HS-5 (cell line): ENCODE measurements at regions not wholly inside any gene's neighbourhood (a gene's known extent, or its start where the extent isn't known, plus 50 kb on each side); places are given as distances from the start of the nearest gene placed in this dataset.
"Not testable (repeated sequence)": the region's sequence is repeated elsewhere in the genome, so short reads cannot be mapped to it uniquely, and the experiment has no call there.

Experiments used
- DNase-seq: peaks from one replicate; pipeline ENCODE4 v3.0.0-alpha.2; 2012; ENCODE audit warnings: low read depth

DNA sequence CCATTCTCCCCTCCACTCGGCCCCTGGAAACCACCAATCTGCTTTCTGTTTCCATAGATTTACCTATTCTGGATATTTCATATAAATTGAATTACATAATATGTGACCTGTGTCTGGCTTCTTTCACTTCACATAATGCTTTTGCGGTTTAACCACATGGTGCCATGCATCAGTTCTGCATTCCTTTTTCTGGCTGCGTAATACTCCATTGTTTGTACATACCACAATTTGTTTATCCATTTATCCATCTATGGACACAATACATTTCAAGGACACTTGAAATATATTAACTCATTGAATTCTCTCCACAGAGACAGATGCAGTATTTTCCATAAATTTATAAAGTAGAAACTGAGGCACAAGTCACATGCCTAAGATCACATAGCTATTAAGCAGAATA lies 110.3 kb upstream of the ETV6 start:
- no peak for DNase-seq

DNA sequence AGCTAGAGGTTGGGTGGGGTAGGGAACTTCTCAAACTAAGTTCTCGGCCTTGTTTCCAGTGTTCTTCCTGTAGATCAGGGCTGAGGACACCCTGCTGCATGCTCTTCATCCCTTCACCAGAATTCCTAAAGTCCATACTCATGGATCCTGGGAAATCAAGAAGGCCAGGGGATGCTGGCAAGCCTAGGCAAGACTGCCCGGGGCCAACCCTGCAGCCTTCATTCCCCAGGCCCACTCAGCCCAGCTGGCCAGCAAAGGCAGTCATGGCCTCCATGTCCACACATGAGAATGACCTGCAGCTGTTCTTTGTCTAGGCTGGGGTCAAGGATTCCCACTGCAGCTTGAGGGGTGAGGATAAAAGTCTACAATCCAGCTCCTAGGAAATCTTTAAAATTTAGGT lies 109.3 kb upstream of the ETV6 start:
- no peak for DNase-seq

DNA sequence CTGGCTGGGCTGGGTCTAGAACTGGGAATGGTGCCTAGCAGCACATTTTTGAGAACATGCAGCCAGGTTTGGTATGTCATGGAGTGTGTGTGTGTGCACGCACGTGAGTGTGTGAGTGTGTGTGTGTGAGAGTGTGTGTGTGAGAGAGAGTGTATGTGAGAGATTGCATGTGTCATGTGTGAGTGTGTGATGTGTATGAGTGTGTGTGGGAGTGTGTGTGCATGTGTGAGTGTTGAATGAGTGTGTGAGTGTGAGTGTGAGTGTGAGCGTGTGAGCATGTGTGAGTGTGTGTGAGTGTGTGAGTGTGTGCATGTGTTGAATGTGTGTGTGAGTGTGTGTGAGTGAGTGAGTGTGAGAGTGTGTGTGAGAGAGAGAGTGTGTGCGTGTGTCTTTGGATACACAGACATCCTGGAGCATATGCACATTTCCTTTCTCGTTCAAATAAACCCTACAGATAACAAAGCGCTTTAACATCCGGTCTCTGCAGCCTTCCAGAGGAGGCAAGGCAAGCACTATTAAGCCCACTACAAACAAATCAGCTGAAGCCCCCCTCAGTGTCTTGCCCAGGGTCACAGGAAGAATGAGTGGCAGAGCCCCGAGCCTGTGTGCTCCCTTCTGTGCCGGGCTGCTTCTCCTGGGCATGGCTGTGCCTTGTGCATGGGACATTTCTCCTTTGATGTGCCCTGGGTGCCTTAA lies 108.7 kb upstream of the ETV6 start:
- no peak for DNase-seq

DNA sequence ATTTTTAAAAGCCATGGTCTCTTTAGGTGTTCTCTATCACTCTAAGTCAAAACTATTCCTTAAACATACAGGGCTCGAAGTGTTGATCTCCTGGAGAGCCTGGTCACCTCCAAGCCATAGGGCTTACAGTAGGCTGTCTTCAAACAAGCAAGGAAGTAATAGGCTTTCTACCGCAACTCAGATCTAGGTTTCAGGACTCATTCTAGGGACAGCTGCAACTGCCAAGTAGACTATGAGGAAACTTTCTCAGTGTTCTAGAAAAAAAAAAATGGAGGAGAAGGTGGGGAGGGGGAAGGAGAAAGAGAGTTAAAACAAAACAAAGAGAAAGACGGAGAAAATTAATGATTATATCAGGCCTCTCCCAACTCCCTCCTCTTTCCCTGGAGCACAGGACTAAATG lies 106.9 kb upstream of the ETV6 start:
- DNase-seq = no peak

- no peak for DNase-seq
Measured at GRCh38 chr12:11543457-11544158, 105.9 kb upstream of the ETV6 start.

GRCh38 chr12:11545484-11546330 lies 103.8 kb upstream of the ETV6 start:
- DNase-seq = no peak

- DNase-seq = not testable (repeated sequence)
Measured at GRCh38 chr12:11546582-11547270, 102.7 kb upstream of the ETV6 start.

DNA sequence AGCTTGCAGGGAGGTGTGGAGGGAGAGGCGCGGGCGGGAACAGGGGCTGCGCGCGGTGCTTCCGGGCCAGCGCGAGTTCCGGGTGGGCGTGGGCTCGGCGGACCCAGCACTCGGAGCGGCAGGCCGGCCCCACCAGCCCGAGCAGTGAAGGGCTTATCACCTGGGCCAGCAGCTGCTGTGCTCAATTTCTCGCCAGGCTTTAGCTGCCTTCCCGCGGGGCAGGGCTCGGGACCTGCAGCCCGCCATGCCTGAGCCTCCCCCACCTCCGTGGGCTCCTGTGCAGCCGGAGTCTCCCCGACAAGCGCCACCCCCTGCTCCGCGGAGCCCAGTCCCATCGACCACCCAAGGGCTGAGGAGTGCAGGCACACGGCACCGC lies 102.2 kb upstream of the ETV6 start:
- DNase-seq = not testable (repeated sequence)

DNA sequence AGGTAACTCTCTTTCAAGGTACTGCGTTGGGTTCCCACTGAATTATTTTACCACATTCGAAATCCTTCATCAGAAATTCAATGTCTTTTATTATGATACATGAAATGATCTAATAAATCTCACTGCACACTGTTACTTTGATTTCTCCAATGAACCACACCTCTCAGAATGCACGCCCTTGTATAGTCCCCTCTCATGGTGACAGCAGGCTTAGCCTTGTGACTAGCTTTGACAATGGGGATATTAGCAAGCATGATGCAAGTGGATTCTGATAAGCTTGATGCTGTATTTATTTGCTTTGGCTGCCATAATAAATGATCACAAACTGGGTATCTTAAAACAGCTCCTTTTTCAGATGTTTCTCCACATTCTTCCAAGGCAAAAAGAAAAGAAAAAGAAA lies 100.4 kb upstream of the ETV6 start:
- no peak for DNase-seq

DNA sequence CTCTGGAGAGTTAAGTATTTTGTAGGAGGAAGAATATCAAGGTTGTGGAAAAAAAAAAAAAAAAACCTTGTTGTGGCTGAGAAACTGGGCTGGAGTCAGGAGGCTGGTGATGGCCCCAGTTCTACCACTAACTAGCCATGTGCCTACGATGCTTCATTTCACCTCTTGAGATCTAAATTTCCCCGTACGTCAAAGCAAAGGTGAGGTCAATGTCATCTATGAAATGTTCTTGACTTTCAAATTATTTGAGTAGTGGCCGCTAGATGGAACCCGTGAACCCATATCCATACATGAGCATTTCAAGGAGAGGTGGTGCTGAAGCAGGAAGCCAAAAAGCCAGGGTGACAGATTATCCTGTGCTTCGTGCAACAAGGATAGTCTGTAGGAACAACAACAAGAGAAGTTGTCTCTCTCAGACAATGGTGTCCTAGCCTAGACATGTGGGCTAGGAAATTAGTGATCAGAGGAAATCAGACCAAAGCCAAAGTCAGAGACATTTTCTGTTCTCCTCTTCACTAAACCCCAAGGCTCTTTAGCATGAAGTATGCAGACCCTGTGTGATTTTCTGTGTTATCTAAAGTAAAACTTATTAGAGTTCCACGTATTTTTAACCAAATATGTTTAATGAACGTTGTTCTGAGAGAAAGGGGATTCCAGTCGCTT lies 95.5 kb upstream of the ETV6 start:
- DNase-seq = no peak

DNA sequence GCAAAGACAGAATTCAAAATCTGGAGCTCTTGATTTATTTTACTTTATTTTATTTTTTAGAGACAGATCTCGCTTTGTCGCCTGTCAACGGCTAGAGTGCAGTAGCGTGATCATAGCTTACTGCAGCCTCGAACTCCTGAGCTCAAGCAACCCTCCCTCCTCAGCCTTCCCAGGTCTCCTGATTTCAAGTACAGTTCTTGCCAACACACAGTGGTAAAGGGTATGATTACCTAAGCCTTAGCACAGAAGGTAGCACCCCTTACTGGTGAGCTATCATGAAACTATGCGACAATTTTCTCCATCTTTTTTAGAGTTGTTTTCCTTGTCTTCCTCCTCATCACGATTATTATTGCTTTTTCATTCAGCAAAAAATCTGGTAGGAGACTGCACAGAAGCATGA lies 94.3 kb upstream of the ETV6 start:
- no peak for DNase-seq

DNA sequence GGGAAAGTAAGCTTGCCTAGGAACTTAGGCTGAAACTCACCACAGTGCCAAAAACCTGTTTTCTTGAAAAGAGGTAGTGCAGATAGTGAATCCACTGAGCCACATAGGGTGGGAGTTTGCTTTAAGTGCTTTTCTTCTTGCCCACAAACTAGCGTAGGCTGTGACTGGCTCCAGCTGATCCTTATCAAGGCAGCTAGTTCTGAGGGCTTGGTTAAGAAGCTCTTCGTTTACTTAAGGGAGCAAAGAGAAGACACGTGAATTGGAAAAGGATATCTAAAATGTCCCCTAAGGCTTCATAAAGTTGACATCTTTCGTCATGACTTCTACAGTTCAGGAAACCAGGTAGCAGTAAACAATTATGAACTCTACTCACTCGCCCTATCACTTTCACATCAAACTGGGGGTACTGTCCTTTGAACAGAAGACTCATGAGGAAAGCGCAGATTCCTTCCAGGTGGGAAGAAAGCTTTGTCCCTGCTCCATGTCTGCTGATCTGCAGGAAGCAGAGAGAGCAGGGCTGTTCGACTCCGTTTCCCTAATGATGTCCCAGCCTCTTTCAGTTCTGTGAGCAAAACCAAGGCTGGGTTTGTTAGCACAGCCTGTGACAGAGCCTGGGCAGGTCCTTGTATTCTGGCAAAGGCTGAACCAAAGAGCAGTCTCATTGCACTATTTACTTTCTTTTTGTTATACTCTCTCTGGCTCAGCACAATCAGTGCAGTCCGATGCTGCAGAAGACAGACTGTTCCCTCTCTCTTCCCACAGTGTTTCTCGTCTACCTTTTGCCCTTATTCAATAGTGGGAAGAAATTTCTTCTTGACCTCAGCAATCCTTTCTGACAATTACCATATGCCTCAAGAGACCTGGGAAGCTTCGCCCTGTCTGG lies 93.5 kb upstream of the ETV6 start:
- DNase-seq = no peak

DNA sequence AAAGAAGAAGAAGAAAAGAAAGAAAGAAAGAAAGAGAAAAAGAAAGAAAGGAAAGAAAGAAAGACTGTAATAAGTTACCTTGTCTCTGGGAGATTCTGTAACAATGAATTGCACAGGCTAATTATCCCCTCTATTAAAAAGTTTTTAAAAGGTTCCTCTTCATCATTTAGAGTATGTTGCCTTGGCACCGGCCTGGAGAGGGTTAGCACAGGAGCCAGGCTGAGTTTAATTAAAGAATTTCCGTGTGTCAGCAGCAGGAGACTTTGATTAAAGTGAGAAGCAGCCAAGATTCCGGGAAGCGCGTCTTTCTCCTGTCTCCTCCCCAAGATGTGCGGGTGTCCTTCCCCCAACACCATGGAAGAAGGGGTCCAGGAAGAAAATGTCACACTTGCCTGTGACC lies 92.8 kb upstream of the ETV6 start:
- no peak for DNase-seq

DNA sequence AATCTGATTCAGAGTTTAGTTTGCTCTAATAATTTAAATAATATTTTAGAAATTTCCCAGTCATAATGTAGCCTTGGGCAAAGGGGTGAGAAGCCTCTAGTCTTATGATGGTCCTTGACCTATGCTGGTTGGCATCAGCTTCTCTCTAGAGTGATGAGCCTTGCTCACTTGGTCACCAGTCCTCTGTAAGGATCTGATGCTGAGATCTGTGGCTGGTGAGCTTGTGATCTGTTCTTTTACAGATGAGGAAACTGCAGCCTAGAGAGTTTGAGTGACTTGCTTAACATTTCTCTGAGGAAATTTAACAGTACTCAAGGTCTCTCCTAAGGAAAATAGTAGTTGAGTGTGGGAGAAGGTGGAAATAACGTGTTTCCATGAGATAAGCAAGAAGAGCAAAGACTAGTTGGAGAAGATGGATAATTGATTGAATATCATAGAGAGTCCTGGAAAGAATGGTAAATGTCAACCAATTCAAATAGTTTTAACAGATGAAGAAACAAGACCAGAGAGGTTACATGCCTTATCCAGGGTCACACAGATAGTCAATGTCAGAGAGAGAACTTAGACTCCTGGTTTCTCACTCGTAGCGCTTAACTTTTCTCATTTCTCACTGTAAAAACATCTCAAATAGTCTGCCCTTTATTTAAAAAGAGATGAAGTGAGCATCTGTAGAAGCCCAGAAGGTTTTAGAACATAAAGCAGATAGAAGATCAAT lies 89.7 kb upstream of the ETV6 start:
- no peak for DNase-seq

DNA sequence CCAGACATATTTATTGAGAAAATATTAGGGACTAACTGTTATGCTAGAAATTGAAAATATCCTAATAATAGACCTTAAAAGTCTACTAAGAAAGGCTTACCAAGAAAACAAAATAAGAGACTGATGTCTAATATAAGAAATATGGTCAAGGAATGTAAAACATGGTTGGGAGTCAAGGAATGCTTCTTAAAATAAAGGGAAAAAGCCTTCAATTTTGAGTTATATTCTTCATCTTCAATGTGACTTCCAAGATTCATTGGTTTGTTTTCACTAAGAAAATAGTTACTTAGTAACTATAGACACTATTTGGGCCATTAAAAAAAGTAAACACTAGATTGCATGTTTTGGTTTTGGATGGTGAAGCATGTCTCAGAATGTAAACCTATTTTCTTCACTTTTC lies 88.1 kb upstream of the ETV6 start:
- no peak for DNase-seq

- no peak for DNase-seq
Measured at GRCh38 chr12:11563785-11564739, 85.4 kb upstream of the ETV6 start.

DNA sequence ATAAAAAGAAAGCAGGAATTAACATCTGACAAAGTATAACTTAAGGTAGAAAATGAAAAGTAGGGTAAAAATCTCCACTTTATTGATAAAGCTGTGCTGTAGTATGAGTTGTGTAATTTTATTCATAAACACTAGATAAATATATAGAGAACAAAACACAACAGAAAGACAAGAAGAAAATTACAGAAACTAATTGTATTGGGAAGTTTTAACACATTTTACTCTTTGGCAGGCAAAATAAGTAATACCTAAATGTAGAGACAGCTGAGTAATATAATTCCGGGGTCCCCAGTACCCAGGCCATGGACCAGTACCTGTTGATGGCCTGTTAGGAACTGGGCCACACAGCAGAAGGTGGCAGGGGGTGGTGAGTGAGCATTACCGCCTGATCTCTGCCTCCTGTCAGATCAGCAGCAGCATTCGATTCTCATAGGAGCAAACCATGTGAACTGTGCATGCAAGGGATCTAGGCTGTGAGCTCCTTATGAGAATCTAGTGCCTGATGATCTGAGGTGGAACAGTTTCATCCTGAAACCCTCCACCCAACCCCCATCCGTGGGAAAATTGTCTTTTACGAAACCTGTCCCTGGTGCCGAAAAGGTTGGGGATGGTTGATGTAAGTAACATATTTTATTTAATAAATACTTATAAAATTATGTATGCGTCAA lies 84.4 kb upstream of the ETV6 start:
- DNase-seq = no peak

- no peak for DNase-seq
Measured at GRCh38 chr12:11565752-11566151, 83.7 kb upstream of the ETV6 start.
